NCI-H446 treated with DMSO at 0.1 percent for 48 hours (cell line): ENCODE measurements at regions not wholly inside any gene's neighbourhood (a gene's known extent, or its start where the extent isn't known, plus 50 kb on each side); places are given as distances from the start of the nearest gene placed in this dataset.

ENCODE experiments used
- DNase-seq: peaks from one replicate; lab custom pipeline; 2025; lab: John Stamatoyannopoulos, UW

DNA sequence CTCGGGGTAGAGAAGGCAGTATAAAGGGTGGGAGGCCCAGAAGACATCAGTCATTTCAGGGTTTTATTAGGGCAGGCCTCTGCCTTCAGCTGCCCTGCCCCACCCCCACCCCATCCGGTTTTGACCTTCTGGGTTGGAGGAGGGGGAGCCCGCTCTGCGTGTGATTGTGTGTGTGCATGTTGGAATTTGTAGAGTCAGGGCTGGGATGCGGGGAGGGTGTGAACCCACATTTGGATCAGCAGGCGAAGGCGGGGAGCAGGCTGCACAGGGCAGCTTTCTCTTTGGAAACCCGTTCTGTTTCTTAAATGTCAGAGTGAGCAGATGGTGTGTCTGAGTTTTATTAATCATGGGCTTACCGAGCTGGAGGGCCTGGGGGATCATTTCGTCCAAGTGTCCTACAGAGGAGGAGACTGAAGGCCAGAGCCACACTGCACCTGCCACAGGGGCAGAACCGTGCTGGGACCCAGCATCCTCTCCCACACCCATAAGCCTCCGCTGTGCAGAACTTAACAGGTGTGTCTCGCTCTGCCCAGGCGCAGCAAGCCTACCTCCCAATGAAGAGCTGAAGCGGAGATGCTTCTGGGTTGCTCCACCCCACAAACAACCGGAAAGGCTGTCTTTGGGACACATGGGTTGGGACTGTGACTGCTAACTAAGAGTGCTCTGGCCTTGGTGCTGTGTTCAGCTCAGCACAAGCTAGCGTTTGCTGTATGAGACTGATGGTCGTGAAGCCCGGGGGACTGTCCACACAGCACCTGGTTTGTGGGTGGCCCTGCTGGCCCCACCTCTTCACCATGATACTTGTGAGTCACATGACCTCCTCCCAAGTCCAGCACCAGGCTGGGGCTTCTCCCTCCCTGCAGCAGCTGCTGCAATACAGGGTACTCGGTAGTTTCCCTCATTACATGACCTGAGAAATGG, 70.9 kb upstream of the GSE1 start:
- no peak for DNase-seq

DNA sequence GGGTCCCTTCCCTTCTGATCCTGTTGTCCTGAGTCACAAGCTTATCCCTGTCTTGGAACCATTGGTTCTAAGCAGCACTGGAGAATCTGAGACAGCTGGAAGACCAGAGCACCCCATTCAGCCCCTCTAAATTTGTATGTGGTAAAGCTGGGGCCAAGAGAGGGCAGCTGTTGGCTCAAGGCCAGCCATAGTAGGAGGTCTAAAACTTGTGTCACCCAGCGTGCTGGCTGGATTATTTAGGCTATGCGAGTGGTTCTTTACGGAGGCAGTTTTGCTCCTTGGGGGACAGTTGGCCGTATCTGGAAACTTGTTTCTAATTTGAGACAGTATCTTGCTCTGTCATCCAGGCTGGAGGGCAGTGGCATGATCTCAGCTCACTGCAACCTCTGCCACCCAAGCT, 69.6 kb upstream of the GSE1 start:
- DNase-seq, result no peak

DNA sequence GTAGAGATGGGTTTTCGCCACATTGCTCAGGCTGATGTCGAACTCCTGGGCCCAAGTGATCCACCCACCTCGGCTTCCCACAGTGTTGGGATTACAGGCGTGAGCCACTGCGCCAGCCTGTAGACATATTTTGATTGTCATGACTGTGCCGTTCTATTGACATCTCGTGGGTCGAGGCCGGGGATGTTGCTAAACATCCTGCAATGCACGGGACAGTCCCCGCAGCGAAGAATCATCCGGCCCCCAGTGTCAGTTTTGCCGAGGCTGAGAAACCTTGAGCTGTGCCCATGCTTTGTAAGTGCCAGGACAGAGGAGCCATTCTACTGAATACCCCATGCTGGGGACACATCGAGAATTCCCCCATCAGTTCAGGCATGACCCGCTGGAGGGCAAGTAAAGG, 69.1 kb upstream of the GSE1 start:
- DNase-seq, result no peak

DNA sequence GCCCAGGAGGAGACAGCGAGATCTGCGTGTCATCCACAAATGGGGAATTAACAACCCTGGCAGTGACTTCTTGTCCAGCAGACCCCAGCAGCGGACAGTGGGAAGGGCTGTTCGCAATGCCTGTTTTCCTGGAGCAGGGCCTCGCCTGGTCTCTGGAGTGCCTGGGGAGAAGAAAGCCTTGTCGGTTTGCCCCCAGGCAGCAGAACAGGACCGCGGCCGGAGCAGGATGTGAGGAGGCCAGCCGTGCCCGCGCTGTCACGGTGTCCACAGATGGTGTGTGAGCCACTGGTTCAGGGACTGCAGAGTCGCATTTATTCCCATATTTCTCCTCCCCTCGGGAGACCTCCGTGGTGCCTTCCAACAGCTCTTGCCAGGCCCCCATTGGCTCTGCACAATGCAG, 68.5 kb upstream of the GSE1 start:
- DNase-seq, result no peak

DNA sequence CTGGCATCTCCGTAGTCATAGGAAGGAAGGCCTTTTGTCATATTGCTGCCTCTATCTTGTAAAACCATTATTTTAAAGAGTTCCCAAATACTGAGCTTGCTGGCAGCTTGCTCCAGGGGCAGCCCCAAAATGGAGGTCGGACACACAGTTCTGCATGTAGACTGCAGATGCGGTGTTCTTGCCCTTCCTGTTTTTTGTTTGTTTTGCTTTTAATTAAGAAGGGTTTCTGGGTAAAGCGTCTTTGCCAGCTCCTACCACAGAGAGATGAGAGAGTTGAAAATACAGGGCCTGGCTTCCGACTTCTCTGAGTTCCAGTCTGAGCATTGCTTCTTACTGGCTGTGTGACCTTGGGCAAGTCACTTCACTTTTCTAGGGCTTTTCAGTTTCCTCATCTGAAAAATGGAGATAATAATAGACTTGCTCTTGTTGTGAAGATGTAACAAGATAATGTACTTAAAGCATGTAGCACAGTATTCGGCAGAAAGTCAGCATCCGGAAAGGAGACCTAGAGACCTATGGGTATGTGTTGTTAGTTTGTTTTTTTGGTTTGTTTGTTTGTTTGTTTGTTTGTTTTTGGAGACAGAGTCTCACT, 67.8 kb upstream of the GSE1 start:
- DNase-seq, result no peak

DNA sequence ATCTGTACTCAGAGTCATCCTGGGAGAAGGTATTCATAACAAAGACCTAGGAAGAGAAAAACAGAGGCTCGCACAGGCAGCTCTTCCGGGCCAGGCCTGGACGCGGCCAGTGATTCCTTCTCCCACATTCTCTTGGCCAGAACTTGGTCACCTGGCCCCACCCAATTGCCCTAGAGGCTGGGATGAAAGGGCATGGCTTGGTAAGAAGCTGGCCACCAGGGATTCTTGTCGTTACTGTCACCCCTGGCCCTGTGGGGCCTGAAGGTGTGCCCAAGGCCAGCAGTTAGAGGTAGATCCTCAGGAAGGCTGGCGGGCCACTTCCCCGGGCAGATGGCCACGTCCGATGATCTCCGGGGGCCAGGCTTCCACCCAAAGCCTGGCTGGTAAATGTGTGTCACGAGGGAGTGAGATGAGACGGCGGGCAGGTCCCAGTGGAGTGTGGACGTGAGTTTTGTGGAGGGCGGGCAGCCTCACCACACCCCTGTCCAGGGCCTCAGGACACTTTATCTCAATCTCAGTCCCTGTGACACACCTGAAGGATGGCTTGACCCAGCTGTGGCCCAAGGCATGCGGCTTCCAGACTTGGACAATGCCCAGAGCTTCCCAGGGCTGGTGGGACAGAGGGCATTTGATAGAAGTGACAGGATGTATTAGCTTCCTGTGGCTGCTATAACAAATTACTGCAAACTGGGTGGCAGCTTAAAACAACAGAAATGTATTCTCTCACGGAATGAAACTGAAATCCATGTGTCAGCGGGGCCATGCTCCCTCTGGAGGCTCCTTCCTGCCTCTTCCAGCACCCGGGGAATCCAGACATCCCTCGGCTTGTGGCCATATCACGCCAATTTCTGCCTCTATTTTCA, 66.3 kb upstream of the GSE1 start:
- DNase-seq, result no peak

DNA sequence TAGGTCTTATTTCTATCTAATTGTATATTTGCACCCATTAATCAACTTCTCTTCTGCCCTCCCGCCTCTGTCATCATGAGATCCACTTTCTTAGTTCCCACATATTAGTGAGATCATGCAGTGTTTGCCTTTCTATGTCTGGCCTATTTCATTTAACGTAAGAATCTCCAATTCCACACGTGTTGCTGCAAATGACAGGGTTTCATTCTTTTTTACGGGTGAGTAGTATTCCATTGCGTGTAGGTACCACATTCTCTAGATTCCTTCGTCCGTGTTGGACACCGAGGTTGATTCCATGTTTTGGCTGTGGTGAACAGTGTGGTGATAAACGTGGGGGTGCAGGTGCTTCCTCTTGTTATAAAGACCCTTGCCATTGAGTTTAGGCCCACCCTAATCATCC, 64.7 kb upstream of the GSE1 start:
- DNase-seq, result no peak

DNA sequence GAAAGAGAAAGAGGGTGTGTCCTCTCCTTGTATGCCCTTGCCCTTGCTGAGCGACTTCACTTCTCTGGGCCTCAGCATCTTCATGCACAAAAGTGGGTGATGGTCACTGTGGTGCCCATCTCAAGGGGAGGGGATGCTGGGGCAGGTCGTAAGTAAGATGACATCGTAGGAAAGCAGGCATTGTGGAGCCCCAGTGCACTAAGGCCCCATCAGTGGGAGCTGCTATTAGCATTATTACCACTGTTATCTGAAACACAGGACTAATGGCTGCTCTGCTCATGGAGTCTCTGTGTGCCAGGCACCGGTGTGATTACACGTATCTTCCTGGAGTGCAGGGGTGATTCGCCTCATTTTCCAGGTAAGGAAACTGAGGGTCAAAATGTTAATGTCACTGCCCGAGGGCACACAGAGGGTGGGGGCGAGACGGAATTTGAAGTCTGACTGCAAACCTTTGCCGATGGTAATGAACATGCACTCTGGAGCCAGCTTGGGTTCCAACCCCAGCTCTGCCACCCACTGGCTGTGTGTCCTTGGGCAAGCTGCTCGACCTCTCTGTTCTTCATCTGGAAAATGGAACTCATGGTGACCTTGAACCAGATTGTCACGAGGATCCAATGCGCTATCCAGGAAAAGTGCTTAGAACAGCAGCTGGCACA, 63.2 kb upstream of the GSE1 start:
- DNase-seq, result no peak

DNA sequence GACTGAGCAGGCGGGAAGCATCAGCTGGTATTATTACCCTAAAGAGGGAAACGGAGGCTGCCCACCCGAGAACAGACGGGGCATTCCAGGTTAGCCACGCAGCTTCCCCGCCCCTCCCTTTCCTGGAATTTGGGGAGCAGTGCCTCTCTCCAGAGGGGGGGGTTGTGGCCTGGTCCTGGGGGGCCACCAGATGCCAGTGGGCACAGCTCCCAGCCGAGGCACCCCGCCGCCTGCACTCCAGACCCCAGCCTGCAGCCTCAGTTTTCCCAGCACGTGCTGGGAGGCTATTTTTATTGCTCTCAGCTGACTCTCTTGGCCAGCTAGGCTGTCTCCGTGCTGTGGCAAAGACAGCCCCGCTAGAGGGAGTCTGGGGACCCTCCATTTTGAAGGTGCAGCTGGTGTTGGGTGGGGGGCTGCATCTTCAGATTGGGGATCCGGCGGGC, 62.7 kb upstream of the GSE1 start:
- DNase-seq, result no peak

DNA sequence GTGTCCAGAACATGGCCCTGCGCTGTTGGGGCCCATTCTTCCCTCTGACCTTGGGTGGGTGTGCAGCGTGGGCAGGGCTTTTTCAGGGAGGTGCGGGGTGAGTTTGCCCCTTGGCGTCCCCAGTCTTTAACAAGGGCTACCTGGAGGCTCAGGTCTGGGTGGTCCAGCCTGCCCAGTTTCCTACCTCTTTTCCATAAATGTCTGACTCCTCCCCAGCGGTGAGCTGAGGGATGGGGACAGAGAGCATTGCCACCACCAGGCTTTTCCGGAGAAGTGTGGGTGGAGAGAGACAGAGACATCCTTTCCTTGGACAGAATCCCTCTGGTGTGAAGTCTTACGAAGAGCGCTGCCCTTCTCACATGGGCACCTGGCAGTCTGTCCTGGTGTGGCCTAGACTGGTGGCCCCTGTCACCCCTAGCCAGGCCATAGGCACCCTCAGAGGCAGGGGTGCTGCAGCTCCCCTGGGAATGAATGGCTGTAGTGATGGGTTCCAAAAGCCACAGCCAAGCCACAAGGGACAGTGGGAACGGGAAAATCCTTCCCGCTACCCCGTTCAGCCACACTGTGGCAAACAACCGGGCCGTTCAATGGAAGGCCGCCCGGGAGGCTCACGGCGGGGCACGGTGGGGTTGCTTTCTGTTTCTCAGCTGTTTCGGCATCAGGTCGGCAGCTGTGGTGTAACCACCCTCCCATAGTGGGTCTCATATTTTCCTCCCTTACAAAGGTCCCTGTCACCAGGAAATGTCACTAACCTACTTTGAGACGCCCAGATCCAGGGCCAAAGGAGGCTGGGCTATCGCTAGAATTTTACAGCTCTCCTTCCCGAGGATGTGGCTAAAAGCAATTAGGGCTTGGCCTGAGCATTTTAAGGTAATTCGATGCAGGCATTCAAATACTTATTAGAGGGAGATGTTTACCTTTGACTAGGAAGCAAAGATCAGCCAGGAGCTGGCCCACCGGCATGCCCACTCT, 61.9 kb upstream of the GSE1 start:
- no peak for DNase-seq

DNA sequence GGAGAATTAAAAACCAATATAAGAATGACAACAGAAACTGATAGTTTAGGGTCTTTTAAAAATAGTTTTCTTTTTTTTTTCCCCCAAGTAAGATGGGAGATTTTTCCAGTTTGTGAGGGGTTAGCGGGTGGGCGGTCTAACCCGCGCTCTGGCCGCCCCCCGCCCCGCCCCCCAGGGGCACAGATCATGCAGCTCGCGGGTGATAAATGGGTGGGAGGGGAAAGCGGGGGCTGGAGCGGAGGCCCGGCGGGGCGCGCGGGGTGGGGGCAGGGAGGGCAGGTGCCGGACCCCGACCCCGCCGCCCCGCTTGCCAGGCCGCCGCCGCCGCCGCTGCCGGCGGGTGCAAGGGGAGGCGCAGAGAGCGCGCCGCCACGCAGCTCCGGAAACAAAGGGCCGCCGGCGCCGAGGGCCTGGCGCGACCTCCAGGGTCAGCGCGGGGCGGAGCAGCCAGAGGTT, 60.1 kb upstream of the GSE1 start:
- no peak for DNase-seq

DNA sequence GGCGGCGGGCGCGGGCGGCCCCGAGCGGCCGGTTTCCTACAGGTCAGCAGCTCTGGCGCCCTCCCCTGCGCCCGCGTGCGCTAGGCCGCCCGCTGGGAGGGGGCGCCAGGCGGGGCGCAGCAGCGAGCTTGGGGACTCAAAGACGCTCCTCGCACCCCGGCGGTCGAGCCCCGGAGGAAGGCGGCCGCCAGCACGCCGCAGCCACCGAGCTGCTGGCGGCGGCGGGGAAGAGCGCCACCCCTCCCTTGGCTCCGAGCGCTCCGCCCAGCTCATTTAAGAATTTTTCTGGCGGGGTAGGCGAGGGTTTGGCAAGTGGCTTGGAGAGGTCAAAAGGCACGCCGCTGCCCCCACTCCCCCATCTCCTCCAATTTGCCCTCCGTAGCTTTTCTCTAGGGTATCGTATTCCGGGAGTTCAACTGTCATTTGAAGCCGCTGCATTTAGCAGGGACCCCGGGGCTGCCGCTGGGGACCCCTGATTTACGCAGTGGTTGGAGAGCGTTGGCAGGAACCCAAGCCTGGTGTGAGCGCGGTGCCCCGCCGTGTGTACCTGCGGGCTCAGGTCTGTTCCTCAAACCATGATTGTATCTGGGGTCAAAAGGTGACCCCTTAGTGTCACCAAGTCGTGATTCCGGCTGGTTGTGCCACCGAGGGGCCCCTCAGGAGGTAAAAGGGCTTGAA, 59.5 kb upstream of the GSE1 start:
- no peak for DNase-seq

DNA sequence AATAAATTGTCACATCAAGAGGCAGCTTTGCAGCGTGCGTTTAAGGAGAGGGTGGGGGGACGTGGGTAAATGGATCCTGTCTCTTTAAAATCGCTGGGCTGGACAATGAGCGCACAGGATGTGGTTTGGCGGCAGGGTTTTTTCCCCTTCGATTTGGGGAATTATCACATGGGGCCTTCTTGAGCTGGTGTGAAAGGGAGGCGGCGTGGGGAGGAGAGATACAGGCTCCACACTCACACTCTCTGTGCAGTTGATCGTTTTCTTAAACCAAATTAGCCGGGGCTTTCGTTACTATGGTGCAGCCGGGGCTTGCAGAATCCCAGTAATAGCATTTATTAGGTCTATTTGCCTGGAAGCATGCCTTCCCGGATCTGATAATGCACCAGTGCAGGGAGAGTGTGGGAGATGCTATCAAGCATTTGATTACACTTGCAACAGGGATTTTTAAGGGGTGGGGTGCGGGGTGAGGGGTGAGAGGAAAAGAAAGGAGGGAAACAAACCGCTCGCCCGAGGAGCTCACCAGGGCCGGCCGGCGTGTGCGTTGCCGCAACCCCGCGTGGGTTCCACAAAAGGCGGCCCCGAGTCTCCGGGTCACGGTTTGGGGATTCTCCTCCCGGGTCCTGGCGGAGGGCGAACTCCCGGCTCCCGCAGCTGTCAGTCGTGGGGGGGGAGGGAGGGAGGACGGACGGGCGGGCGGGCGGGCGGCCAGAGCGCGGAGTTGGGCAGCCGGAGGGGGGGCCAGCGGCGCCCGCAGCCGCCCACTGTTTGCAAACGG, 58.8 kb upstream of the GSE1 start:
- peak; percentile 6 for DNase-seq

DNA sequence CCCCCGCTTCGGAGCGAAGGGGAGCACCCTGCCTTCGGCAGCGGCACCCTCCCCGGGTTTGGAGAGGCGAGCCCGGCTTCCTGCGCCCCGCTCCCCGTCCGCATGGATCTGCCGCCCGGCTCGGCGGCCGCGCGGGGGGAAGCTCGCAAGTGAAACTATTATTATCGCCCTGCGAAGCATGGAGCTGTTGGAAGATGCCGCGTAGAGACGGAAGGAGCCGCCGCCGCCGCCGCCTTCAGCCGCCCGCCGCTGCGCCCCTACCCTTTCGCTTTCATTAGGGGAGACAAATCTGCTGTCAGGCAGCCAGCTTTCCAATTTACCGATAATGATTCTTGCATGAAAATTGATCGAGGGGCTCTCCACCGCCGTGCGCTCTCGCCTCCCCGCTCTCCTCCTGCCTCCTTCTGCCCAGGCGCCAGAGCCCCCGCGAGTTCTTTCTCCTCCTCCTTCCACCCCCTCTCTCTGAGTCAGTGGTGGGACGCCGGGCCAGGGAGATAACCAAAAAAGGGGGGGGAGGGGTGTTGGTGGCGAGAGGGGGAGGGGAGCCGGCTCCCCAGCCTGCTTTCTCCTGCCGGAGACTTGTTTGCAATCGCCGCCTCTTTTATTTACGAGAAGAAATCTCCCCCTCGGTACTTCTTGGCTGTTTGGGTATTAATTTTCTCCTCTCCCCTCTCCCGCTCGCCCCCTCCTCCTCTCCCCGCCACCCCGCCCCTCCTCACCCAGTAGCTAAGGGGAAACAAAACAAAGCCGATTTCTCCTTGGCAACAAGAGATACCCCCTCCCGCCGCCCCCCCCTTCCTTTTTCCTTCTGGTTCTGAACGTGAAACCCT, 58.0 kb upstream of the GSE1 start:
- peak; percentile 53 for DNase-seq

DNA sequence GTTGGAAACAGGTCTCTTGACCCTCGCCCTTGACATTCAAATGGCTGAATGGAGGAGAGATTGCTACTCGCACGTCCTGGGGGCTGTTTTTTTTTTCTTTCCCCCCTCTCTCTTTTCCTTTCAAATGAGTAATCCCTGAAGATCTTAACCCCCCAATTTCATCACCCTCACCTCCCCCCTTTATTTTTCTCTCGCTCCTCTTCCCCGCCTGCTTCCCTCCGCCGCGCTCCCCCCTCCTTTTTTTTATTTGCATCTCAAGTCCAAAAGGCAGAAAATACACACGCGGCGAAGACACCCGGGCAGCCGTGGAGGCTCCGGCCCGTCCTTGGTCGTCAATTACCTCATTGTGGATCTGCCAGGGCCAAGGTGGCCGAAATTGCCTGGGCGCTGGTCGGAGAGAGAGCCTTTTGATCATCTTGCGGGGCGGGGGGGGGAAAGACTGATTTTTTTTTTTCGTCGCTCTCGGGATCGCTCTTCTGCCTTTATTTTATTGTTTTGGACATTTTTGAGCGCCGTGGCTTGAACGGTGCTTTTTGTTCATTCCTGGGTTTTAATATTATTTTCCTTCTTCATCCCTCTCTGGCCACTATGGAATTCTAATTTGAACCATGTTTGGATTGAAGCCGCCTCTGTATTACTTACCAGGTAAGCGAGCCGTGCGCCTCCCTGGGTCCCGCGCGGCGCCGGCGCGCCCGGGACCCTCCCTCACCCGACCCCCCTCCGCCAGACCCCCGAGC, 57.2 kb upstream of the GSE1 start:
- DNase-seq, result no peak

DNA sequence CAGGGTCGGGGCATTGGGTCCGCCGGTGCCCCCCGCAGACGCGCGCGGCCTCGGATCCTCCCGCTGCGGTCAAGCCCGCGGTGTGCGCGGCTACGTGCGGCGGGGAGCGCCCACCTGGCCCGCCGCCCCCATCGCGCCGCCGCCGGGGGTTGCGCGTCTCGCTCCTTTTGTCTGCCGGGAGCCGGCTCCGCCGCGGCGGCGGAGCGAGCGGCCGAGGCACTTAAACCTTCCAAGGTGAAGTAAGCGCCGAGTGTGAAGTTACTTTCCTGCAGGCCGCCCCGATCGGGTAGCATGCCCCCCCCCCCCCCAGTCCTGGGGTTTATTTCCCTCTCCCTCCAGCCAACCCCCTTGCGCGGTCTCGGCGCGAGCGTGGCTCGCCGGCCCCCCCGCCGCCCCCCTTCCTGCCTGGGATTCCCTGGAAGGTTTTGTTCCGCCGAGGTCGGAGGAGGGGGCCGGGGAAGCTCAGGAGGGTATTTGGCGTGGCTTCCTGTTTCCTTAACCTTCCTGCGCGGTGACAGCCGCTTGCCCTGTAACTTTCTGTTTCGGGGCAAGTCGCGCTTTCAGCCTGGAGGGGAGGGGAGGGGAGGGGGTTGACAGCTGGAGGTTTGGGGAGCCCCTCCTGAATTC, 56.6 kb upstream of the GSE1 start:
- DNase-seq, result no peak
